SHP77 treated with DMSO at 0.1 percent for 48 hours (cell line): ENCODE measurements at regions not wholly inside any gene's neighbourhood (a gene's known extent, or its start where the extent isn't known, plus 50 kb on each side); places are given as distances from the start of the nearest gene placed in this dataset.

ENCODE experiments used
- DNase-seq: peaks from one replicate; lab custom pipeline; 2025; lab: John Stamatoyannopoulos, UW

DNA sequence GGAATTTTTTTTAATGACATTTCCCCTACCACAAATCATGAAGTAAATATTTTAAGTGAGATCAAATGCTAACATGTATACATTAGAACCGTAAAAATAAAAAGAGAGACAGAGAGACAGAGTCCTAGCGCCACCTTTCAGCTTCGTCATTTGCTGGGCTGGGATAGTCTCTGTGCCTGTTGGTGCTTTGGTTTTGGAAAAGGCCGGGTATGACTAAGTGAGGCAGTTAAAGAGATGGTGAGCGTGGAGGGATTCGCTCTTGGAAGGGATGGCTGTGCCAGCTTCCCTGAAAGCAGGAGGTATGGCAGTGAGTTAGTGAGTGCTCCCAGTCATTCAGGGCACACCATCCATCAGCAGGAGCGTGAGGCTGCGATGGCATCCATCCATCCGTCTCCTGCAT is 729.6 kb upstream of the WWC1 start:
- DNase-seq: no peak

DNA sequence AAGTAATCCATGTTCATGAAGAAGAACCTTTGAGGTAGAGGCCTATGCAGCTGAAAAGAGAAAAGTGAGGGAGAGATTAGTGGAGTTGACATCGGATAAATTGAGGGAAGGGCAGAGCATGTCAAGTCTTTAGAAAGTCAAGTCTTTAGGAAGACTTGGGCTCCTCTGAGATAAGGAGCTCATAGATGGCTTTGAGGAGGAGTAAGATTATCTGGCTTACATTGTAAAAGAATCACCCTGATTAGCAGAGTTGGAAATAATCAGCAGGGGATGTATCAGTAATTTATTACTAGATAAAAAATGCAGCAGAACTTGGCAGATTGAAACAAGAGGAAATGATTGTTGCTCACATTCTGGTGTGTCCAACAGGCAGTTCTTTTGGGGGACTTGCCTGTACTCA is 727.2 kb upstream of the WWC1 start:
- DNase-seq: no peak

DNA sequence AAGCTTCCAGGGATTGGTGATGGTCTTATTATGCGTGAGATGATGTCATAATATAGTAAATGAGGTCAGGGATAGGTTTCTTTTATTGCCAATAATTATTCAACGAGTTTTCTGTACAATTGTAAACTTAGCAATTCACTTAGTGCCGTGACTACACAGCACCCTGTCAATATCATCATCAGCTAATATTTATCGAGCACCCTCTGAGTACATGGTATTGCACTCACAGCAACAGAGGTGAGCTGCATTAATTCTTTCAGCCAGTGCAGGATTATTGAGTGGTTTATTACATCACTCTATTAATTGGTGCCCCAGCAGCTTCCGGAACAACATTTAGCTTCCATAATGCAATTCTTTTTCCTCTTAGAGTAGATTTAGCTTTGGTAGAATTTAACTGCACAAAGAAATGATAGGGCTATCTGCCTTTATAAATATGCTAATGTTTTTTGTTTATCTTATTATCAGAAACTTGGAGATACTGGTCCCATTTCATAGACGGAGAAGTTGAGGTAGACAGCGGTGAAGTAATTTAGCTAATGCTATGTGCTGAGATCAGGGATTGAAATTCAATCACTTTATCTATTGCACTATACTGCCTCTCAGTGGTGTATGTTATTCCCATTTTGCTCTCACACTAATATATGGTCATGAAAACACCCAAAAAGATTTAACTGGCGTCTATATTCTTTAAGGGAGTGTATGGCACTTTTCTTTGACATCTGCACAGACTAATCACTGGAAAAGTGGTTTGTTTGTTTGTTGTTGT is 726.1 kb upstream of the WWC1 start:
- DNase-seq: no peak

DNA sequence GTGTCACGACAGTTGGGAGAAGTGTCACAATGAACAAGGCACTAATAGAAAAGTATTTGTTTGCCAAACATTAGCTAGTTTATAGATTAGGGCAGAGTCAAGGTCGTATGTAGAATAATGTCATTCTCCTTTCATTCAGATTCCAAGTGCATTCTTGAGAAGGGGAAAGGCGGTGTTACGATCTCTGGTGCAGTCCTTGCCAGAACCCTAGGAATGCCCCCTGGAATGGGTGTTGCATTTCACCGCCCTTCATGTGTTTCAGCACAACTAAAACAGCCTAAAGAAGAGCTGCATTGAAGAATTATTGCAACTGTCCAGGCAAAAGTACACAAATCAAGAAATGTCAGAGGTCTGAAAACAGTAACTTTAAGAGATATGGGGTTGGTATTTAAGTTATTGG is 721.0 kb upstream of the WWC1 start:
- no peak for DNase-seq

DNA sequence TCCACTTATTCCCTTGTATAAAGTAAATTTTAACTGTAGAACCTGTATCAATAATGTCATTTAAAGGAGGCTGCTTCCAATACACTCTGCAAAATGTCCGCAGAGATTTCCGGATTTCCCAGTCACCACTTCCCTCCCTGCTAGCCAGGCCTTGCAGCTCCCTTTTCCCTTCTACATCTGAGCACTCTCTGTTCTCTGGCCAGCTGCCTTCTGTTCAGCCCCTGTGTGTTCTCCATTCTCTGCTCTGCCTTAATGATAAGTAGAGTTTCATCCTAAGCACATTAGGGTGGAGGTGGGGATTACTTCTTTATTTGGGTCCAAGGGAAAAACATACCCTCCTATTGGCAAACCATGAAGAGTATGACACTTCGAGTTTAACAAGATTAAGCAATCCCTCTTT is 719.6 kb upstream of the WWC1 start:
- no peak for DNase-seq

DNA sequence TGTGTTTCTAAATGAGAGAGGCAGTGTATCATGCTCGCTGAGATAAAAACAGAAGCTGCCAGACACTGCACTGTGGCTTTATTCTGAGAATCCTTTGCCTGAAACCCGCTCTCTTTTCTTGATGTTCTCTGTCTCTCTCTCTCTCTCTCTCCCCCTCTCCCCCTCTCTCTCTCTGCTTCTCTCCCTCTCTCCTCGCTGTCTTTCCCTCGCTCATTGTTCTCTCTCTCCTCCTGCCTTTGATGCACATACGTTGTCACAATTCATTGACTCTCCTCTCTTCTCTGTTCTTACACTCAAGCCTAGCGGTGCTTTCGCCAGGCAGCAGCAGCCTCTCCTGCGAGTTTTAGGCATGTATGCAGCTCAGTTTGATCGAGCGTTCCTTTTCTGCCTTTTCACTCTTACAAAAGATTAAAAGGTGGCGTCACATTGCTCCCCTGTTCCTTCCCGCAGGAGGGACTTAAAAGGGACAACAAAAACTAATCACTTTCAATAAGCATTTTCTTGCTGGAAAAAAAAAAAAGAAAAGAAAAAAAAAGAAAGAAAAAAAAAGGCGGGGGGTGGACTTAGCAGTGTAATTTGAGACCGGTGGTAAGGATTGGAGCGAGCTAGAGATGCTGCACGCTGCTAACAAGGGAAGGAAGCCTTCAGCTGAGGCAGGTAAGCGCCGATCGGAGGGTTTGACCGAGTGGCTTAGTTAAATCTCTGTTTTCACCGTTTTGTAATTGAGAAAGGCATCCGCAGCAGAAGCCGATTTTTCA is 717.9 kb upstream of the WWC1 start:
- DNase-seq: no peak

DNA sequence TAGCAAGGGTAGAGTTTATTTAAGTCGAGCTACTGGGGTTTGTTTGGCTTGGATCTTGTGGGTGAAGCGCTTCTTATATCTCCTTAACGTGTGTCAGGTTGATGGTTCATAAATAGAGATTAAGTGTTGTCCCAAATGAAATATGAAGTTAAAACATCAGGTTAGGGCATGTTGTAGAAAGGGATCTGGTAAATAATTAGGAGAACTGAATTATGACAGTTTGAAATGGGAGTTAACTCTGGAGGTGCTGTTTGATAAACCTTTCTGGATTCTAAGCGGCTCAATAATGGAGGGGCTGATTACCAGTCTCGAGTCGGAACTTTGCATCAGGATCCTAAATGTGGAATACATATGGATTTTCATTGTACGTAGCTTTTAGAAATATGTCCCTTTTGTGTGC is 717.0 kb upstream of the WWC1 start:
- DNase-seq: no peak

DNA sequence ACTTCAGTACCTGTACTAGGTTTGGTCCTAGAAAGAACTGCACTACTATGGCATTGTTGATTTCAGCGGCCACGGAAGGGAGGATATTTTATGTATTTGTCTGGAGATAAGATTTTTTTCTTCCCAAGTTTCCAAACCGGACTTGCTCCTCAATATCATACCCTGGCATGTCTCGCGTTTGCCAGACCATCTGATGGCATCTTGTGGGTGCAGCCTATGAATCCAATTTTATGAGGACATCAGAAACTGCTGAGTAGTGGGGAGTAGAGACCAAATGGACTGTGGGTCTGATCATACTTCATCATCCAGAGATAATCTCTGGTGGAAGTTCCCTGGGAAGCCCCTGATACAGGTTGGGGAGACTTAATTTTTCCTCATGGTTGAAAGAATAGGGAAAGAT is 716.1 kb upstream of the WWC1 start:
- DNase-seq: no peak

DNA sequence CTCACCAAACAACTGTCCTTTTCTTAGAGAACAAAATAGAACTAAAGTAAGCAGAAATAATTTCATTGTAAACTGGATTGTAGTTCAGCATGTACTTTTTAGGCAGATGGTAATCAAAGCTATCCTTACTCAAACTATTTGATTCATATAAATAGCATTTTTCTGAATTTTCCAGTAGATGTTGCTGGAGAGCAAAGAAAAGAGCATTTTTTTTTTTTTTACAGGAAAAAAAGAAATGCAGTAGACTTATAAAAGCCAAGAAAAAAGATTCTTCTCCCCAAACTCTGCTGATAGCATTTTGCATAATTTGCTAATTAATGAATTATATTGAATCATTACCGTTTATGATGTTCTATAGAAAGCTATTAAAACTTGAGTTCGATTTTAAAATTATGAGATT is 715.3 kb upstream of the WWC1 start:
- DNase-seq: no peak

DNA sequence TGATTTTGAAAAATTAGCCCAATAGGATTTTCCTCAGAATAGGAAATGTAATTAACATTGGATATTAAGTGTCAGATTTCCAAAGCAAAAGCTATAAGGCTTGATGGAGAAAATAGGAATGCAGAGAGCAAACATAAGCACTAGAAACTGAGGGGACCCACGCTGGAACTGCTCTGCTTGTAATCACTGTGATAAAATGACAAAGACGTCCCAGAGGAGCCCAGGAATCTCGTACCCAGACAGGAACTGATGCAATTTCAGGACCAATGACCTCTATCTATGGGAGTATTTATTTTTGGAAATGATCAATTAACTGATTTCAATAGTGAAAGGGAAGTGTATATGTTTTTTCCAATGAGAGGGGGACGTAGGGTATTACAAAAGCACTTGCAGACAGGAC is 714.5 kb upstream of the WWC1 start:
- no peak for DNase-seq

DNA sequence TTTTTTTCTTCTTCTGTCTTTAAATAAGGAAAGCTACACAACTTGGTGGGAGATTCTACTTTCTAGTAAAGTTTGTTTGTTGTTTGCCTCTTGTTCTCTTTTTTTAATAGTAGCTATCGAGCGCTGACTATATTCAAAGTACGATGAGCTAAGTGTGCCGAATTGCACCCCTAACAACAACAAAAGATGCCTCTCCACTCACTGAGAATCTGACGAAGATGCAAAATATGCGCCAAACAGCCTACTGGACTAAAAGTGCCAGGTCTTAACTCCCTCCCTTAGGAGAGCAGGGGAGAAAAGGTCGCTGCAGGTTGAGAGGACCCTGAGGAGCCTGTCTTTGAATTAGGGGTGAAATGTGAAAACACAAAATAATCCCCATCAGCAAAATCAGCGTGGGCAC is 713.8 kb upstream of the WWC1 start:
- DNase-seq: no peak

DNA sequence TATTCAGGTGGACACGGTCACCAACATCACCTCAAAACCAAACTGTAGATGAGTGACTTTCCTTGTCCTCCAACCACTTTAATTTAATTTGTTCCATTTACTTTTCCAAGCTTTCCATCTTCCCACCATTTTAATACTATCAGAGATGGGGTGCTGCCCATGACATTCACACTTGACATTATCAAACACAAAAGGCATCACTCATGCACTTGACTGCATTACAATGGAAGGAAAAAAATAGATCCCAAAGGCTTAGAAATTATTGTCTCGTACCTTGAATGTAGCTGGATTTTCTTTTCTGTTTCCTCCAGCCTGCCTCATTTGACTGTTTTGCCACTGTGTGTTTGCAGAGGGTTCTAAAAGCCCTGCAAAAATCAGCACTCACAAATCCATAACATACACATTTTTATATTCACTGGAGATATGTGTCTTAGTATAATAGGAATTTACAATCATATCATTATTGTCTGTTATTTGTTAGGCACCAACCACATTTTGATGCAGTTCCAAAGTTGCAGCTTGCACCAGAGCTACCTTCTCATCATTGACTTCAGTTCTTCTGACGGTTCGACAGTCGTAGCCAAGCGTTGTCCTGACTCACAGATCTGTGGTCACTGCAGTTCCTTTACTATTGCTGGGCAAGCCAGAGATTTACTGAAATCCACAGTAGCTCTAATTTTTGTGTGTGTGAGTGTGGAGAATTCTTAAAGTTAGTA is 712.3 kb upstream of the WWC1 start:
- no peak for DNase-seq

DNA sequence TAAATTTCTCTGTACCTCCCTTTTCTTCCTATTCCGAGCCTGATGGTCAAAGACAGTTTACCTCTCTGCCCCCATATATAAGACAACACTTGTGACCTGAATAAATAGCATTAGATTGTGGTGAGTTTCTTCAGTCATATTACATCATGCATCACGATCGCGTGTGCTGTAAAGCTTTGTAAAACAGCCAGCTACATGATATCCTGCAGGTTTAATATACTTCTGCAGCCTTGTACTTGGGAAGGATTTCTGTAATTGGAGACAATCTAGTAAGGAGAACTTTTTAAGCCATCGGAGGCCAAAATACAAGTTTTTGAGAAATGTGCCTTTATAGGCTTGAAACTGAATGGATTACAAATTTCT is 711.8 kb upstream of the WWC1 start:
- DNase-seq: no peak

DNA sequence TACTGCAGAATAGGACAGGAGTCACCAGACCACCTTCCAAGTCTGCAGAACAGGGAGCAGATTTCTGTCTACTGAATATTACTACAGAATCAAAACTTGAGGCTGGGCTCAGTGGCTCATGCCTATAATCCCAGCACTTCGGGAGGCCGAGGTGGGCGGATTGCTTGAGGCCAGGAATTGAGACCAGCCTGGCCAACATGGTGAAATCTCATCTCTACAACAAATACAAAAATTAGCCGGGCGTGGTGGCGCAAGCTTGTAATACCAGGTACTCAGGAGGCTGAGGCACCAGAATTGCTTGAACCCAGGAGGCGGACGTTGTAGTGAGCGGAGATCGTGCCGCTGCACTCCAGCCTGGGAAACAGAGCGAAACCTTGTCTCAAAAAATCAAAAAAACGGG is 710.8 kb upstream of the WWC1 start:
- no peak for DNase-seq

DNA sequence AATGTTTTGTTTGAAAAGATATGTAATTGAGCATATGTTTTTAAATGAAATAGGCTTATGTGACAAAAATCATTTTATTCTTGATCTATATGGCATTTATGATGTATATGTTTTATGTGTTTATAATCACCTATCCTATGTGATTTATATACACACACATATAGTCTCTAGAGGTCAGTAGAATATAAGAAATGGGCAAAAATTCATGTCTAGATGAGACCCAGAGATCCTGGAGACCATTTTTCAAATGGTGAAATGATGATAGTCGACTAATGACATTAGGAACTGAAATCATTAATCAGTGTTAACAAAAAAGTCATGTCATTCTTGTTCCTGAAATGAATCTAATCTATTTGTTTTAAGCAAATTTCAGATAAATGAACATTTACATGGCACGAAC is 709.2 kb upstream of the WWC1 start:
- DNase-seq: no peak

DNA sequence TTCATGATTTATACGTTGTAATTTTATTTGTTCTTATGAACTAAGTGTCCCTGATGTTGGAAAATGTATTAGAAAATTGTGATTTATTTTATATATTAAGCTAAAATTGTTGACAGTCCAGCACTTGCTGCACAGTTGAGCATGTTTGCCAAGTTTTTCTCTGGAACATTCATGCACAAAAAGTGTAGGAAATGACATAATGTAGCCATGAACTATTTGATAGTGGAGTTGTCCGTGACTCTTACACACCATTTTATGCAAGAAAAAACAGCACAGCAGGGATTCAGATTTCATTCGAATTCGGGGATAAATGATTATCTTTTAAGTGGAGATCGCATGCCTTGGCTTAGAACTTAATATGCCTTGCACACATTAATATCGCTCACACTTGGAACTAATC is 708.6 kb upstream of the WWC1 start:
- DNase-seq: no peak

DNA sequence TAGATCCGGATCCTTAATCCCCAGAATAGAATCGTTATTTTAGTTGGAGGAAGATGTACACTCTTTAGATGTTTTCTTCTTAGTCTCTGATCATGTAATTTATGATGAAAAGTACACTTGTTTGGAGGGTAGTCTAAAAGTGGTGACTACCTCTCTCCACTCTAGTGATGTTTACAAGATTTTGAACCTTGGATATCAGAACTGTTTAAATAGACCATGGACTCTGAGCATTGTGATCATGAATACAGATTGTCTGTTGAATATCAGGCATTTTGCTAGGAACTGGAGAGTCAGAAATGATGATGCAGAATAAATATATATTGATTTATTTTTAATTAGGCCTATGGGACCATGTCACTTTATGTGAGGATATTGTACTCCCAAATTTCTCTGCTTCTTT is 706.3 kb upstream of the WWC1 start:
- no peak for DNase-seq

DNA sequence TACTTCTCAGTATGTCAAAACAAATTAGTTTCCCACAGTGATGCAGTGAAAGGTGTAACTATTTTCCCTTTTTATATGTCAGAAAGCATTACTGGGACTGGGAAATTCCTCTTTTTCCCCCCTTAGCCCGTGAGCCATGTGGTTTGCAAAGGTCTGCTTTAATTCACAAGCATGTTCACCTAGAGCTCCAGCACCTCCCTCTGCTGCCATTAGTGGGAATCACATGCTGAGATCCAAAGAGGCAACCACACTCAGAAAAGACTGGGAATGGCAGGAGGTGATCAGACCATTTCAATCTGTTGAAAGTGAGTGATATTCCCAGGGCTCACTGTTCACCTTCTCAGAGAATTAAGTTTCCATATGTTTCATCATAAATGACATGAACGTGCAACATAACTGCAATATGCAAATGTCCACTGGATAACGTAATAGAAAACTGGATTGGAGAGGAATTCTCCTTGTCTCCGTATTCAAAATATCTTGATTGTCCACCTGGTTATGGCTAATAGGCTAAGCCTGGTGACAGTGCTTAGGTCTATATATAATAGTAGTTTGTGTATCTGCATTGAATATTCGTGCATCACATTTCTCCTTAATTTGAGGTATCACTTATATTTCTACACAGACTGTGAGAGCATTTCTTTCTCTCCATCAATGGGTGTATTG is 703.5 kb upstream of the WWC1 start:
- DNase-seq: no peak

DNA sequence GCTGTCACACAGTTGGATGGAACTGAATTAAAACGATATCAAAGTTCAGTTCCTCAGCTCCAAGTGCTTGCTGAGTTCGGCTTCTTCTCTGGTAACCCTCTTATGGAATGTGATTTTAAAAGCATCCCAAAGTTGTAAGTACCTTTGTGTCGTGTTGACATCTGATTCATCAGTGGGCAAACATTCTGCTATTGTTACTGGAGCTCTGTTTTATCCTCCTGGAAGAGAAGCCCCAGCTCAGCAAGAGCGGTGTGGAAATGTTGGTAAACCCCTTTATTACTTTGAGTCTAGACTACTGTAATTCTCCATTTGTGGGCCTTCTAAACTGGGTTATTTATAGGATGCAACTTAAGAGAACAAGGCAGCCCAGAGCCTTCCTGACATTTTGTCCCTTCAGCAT is 699.3 kb upstream of the WWC1 start:
- no peak for DNase-seq

DNA sequence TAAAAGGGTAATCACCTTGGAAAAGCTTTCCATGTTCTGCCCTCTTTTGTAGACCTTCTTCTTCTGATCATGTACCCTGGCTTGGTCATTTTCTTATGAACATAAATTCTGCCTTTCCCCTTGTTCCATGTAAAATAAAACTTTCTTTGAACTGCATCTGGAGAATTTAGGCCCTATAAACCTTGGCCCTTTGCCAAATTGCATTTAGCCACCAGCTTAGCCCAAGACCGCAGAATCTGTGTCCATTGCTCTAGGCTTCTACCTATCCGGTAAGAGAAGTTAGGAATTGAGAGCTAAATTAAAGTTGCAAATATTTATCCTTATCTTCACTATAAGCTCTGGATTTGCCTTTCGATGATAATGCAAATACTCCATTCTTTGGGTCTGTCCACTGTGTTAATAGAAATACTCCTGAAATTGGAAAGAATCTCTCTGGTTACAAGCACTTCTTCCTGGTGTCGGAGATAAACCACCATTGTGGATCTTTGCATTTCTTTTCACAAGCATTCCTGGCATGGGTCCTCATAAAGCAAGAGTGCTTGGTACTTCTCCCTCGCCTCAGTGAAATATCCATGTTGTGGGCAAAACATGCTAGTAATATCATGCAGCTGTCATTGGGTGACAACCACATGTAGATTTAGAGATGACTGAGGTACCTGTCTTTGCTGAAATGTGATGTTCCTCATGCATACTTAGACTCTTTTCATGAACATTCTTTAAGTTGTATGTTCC is 698.0 kb upstream of the WWC1 start:
- DNase-seq: no peak

DNA sequence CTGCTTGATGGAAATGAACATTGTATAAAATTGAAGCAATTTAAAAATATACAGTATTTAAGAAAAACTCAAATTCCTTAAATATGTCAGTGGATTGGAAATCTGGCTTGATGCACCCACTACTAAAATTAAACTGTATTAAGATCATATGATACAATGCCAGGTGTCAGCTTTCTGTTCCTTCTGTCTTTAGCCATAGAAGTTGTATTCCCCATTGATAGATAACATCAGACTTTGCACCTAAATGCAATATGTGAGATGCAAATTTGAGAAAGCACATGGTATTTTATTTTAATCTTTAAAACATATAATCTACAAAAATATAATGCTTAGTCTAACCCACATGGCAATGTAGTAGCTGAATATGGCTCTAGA is 697.4 kb upstream of the WWC1 start:
- DNase-seq: no peak

DNA sequence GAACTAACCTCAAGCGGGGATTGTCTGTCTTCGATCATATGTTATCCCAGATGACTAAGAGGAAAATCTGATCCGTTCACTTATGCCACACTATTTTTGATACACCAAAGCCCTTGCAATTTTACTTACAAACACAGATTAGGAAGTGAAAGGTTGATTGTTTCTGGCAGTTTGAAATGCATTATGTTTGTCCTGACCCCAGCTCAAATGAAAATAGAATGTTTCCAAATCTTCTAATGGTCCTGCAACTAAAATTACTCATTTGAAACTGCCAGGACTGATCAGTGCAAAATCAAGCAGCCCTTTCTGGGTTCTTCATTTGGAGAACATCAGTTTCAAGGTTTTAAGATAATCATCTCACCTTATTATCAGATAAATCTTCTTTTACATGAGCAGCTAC is 696.7 kb upstream of the WWC1 start:
- no peak for DNase-seq
